Upper lobe of left lung (tissue), 6 donors: ENCODE measurements at regions not wholly inside any gene's neighbourhood (a gene's known extent, or its start where the extent isn't known, plus 50 kb on each side); places are given as distances from the start of the nearest gene placed in this dataset.
"Not testable (repeated sequence)": the region's sequence is repeated elsewhere in the genome, so short reads cannot be mapped to it uniquely, and the experiment has no call there.

Source experiments
- ATAC-seq, 2 donors: fragments of 200-7000 bp; cut with Tn5 transposase; one replicate each; pipeline ENCODE4 v1.9.1; 2022; ENCODE audit warnings: mild to moderate bottlenecking in 2 of 2, moderate library complexity in 2 of 2; ENCODE audit not compliant: low FRiP score in 2 of 2
- DNase-seq, 2 donors: peaks; one replicate each; pipeline ENCODE4 v3.0.0-alpha.2; 2019 to 2020
- H3K27ac ChIP-seq, 4 donors: fragments of 200-600 bp; sonication (generic); one replicate each; pipeline ENCODE4 v1.5.1; 2016 to 2019
- H3K27me3 ChIP-seq, 4 donors: fragments of 200-600 bp; sonication (generic); one replicate each; pipeline ENCODE4 v1.5.1; 2017 to 2019
- H3K36me3 ChIP-seq, 4 donors: fragments of 200-600 bp; sonication (generic); one replicate each; pipeline ENCODE4 v1.5.1; 2016 to 2019
- H3K4me1 ChIP-seq, 4 donors: fragments of 200-600 bp; sonication (generic); one replicate each; pipeline ENCODE4 v1.5.1; 2018 to 2019
- H3K4me3 ChIP-seq, 4 donors: fragments of 200-600 bp; sonication (generic); one replicate each; pipeline ENCODE4 v1.5.1; 2017 to 2019; ENCODE audit warnings: mild to moderate bottlenecking in 2 of 4, moderate library complexity in 1 of 4
- H3K9me3 ChIP-seq, 4 donors: fragments of 200-600 bp; sonication (generic); one replicate each; pipeline ENCODE4 v1.5.1; 2018 to 2019
- CTCF ChIP-seq, 6 experiments: fragments of 450-650 bp in 4 of 6; fragments of 200-600 bp in 2 of 6; sonication (generic) in 2 of 6; IDR thresholded peaks; one replicate each; pipeline ENCODE4 v1.5.1; 2016 to 2019; ENCODE audit warnings: antibody characterized with exemption in 6 of 6
- EP300 ChIP-seq, 4 donors: sonication (generic); formaldehyde crosslinking; IDR thresholded peaks; one replicate each; pipeline ENCODE4 v1.5.1; 2017; ENCODE audit warnings: antibody characterized with exemption in 4 of 4, control low read depth in 2 of 4
- POLR2A ChIP-seq, 4 donors: fragments of 450-650 bp; IDR thresholded peaks; one replicate each; pipeline ENCODE4 v1.5.1; 2016 to 2017; ENCODE audit warnings: antibody characterized with exemption in 4 of 4, mild to moderate bottlenecking in 2 of 4
- POLR2AphosphoS5 ChIP-seq, 2 donors: sonication (generic); formaldehyde crosslinking; IDR thresholded peaks; one replicate each; pipeline ENCODE4 v1.5.1; 2017; ENCODE audit warnings: antibody characterized with exemption in 2 of 2
- WGBS, 2 donors: methylation state at CpG; one replicate each; pipeline ENCODE4 v1.1.5; 2017 to 2018; 5-methylcytosine and 5-hydroxymethylcytosine counted together
- donor health status: DM: no; HTN: no; CAD: no; lungs with moderate emphysema.
- donor health status: DM: no; HTN: yes; CAD: no; lungs with severe emphysema.

DNA sequence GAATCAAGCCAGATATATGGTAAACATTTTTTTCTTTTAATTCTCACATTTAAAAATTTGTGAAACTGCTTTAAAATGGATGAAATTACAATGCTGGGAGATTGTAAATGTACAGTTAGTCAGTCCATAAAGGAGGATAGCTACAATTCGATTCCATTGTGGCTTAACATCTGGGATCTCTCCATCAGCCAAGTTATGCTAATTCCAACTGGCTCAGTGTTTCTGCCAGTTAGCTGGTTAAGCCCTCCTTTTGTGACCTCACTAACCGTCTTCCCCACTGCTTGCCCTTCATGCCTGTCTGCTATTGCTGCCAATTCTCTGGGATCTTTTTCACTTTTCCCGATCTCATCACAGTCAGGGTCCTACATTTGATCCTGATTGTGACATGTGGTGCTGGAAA is 1347.6 kb downstream of the CDH11 start:
- Histone ChIP-seq H3K9me3 (no peaks in the 10 kb centered on the region), H3K27me3 (no peaks in the 10 kb centered on the region), H3K4me1 (no peaks in the 10 kb centered on the region), H3K27ac (no peak overlapping the region), H3K36me3 (no peaks in the 10 kb centered on the region), H3K4me3 (no peak overlapping the region)
- no peak for ATAC-seq
- no peak for TF ChIP-seq CTCF (IDR thresholded peaks at IDR 0.05)
- 76 to 77% methylated on average over 3 of the region's 3 CpGs for WGBS, 2 donors
- no peak for DNase-seq

DNA sequence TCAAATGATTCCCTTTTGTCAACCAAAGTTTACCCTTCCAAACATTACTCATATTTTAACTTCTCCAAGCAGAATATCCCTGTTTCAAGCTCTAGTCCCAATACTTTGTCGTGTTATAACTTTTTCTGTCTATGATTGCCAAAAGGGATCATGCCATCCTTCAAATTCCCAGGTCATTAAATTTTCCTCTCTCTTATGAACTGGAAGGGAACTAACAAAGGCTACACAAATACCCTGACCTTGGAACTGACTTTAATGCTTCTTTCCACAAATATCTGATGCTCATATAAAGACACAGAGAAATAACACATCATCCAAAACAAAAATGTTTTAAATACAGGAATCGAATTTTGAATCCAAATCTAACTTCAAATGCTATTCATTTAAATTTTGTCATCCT is 1352.7 kb downstream of the CDH11 start:
- Histone ChIP-seq H3K4me3 (no peak overlapping the region), H3K36me3 (no peaks in the 10 kb centered on the region), H3K27me3 (no peaks in the 10 kb centered on the region), H3K9me3 (no peaks in the 10 kb centered on the region), H3K4me1 (no peaks in the 10 kb centered on the region), H3K27ac (no peak overlapping the region)
- WGBS, 2 donors = 52 to 59% methylated on average over 2 of the region's 2 CpGs
- TF ChIP-seq POLR2A (IDR thresholded peaks at IDR 0.05) (no peak), POLR2AphosphoS5 (IDR thresholded peaks at IDR 0.05) (no peak)
- DNase-seq (no peak), ATAC-seq (no peak)

GRCh38 chr16:63760246-63760645 is 1361.6 kb downstream of the CDH11 start:
- WGBS, 2 donors = 85 to 87% methylated on average over 11 of the region's 11 CpGs
- ATAC-seq = not testable (repeated sequence)

GRCh38 chr16:63752347-63752746 is 1369.5 kb downstream of the CDH11 start:
- Histone ChIP-seq H3K4me3 (no peak overlapping the region), H3K36me3 (no peaks in the 10 kb centered on the region), H3K9me3 (no peaks in the 10 kb centered on the region), H3K27me3 (no peaks in the 10 kb centered on the region), H3K4me1 (no peaks in the 10 kb centered on the region), H3K27ac (no peak overlapping the region)
- TF ChIP-seq POLR2A (IDR thresholded peaks at IDR 0.05) (no peak), EP300 (IDR thresholded peaks at IDR 0.05) (no peak), CTCF (IDR thresholded peaks at IDR 0.05) (no peak), POLR2AphosphoS5 (IDR thresholded peaks at IDR 0.05) (no peak)
- ATAC-seq (no peak), DNase-seq (no peak)

More at GRCh38 chr16:63760246-63760645, 1361.6 kb downstream of the CDH11 start:
- H3K27ac ChIP-seq, H3K9me3 ChIP-seq, H3K36me3 ChIP-seq, DNase-seq, H3K4me3 ChIP-seq, H3K27me3 ChIP-seq, H3K4me1 ChIP-seq: not testable (repeated sequence)

DNA sequence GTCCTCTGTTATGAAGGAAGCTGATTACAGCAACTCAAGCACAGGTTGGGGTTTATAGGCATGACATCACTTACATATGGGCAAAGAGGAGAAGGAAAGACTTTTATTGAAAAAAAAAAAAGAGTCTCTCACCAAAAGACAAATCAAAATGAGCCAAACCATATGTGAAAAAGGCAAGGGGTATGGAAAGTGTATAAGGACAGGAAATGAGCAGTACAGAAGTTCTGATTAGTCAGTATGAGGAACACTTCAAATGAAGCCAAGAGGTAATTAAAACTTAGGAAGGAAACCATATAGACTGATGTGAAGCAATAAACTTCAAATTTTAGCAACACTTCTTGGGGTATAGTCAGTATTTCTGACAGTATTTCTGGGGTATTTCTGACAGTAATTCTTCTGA is 1372.6 kb downstream of the CDH11 start:
- Histone ChIP-seq H3K4me1 (no peaks in the 10 kb centered on the region), H3K27ac (no peak overlapping the region), H3K27me3 (no peaks in the 10 kb centered on the region), H3K9me3 (no peaks in the 10 kb centered on the region), H3K36me3 (no peaks in the 10 kb centered on the region), H3K4me3 (no peak overlapping the region)
- DNase-seq = no peak
- ATAC-seq = no peak
- TF ChIP-seq POLR2AphosphoS5 (IDR thresholded peaks at IDR 0.05) = no peak
- TF ChIP-seq EP300 (IDR thresholded peaks at IDR 0.05) = no peak
- no peak for TF ChIP-seq POLR2A (IDR thresholded peaks at IDR 0.05)
- no peak for TF ChIP-seq CTCF (IDR thresholded peaks at IDR 0.05)

GRCh38 chr16:63745456-63745855 is 1376.4 kb downstream of the CDH11 start:
- Histone ChIP-seq H3K27me3 (no peaks in the 10 kb centered on the region), H3K36me3 (no peaks in the 10 kb centered on the region), H3K27ac (no peak overlapping the region), H3K4me1 (no peaks in the 10 kb centered on the region), H3K4me3 (no peak overlapping the region), H3K9me3 (no peaks in the 10 kb centered on the region)
- ATAC-seq = no peak
- WGBS, 2 donors = 88 to 94% methylated on average over 4 of the region's 4 CpGs
- no peak for TF ChIP-seq EP300 (IDR thresholded peaks at IDR 0.05)
- no peak for TF ChIP-seq POLR2A (IDR thresholded peaks at IDR 0.05)
- TF ChIP-seq CTCF (IDR thresholded peaks at IDR 0.05) = no peak
- no peak for TF ChIP-seq POLR2AphosphoS5 (IDR thresholded peaks at IDR 0.05)
- no peak for DNase-seq
